HepG2 (cell line): ENCODE measurements at regions not wholly inside any gene's neighbourhood (a gene's known extent, or its start where the extent isn't known, plus 50 kb on each side); places are given as distances from the start of the nearest gene placed in this dataset.

Experiments
- CREM ChIP-seq, 2 experiments: sonication (generic) in 1 of 2; formaldehyde crosslinking in 1 of 2; IDR thresholded peaks; 2 replicates each; pipeline versions ENCODE4 v1.4.0 to v1.6.1; 2016 to 2020; ENCODE audit warnings: antibody characterized with exemption in 1 of 2, mild to moderate bottlenecking in 1 of 2, missing genetic modification reagents in 1 of 2
- CSRNP2 ChIP-seq: sonication (generic); formaldehyde crosslinking; conservative IDR thresholded peaks from 2 replicates; pipeline ENCODE4 v1.8.0; 2022; ENCODE audit warnings: low read depth, missing genetic modification reagents
- FOXO1 ChIP-seq: sonication (generic); formaldehyde crosslinking; IDR thresholded peaks from 2 replicates; pipeline ENCODE4 v1.4.0; 2020; ENCODE audit warnings: missing genetic modification reagents
- FOXP4 ChIP-seq: sonication (generic); formaldehyde crosslinking; IDR thresholded peaks from 2 replicates; pipeline ENCODE4 v1.4.0; 2020; ENCODE audit warnings: missing genetic modification reagents
- NONO ChIP-seq, 2 experiments: fragments of 450-650 bp in 1 of 2; sonication (generic) in 1 of 2; formaldehyde crosslinking in 1 of 2; IDR thresholded peaks in 1 of 2; conservative IDR thresholded peaks in 1 of 2; 2 replicates each; pipeline versions ENCODE4 v1.6.1 to v1.8.0; 2017 to 2022; ENCODE audit warnings: mild to moderate bottlenecking in 1 of 2, missing genetic modification reagents in 1 of 2, moderate library complexity in 1 of 2
- NR2F2 ChIP-seq: IDR thresholded peaks from 2 replicates; pipeline ENCODE4 v1.6.1; 2012; ENCODE audit warnings: low read depth, inconsistent platforms, borderline replicate concordance
- PAXIP1 ChIP-seq: sonication (generic); formaldehyde crosslinking; conservative IDR thresholded peaks from 2 replicates; pipeline ENCODE4 v1.4.0; 2020; ENCODE audit warnings: mild to moderate bottlenecking, missing genetic modification reagents, moderate library complexity
- PPARG ChIP-seq: conservative IDR thresholded peaks from 2 replicates; pipeline ENCODE4 v1.6.1; 2016; ENCODE audit warnings: missing biosample characterization, missing genetic modification reagents
- RNF219 ChIP-seq: sonication (generic); formaldehyde crosslinking; IDR thresholded peaks from 2 replicates; pipeline ENCODE4 v1.5.0; 2020; ENCODE audit warnings: mild to moderate bottlenecking, missing genetic modification reagents
- SIX4 ChIP-seq: sonication (generic); formaldehyde crosslinking; IDR thresholded peaks from 2 replicates; pipeline ENCODE4 v1.4.0; 2020; ENCODE audit warnings: missing genetic modification reagents
- SUZ12 ChIP-seq: fragments of 150-350 bp; IDR thresholded peaks from 2 replicates; pipeline ENCODE4 v1.6.1; 2014; ENCODE audit warnings: low read depth, low read length
- TGIF2 ChIP-seq: IDR thresholded peaks from 2 replicates; pipeline ENCODE4 v1.6.1; 2016; ENCODE audit warnings: control low read depth, missing compliant biosample characterization
- U2AF1 ChIP-seq: fragments of 200-400 bp; formaldehyde crosslinking; optimal IDR thresholded peaks from 2 replicates; pipeline ENCODE3; 2017; ENCODE audit warnings: mild to moderate bottlenecking, low read depth, low read length
- ZNF331 ChIP-seq: sonication (generic); formaldehyde crosslinking; IDR thresholded peaks from 2 replicates; pipeline ENCODE4 v1.4.0; 2020; ENCODE audit warnings: missing genetic modification reagents
- TF ChIP-seq, protein P1 (sequence below): sonication (generic); formaldehyde crosslinking; IDR thresholded peaks from 2 replicates; pipeline ENCODE4 v1.8.0; 2022; ENCODE audit warnings: mild to moderate bottlenecking, missing genetic modification reagents; ENCODE audit not compliant: insufficient replicate concordance

DNA sequence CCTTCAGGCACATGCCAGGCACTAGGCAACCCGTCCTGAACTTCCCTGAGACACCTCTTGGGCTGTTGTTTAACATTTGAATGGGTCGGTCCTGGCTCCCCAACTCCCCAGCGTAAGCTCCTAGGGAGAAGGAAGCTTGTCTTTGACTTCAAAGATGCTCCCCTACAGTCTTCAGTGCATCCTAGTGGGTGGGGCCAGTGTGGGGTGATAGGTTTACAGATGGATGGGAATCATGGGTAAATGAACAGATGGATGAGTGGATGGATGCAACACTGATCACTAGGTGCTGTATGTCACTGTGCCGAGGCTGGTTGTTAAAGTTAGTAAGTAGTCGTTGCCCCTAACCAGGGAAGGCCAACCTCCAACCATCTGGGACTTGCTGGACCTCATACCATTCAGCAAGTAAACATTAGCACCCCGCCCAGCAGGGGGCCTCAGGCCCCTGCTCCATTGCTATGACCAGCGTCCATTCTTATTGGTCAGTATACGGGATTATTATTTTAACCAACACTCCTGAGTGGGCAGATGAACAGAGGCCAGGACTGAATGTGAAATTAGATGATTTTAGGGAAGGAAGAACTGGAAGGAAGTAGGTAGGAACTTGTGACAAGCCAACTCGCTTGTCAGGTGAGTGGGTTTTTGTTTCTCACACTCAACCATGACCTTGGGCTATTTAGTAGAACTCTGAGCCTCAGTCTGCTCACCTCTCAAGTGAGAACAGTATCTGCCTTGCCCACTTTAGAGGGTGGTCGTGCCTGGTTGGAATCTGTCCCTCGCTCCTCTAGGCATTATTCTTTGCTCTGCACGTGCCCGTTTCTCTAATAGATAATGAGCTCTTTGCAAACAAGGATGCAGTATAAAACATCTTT lies 82.9 kb upstream of the FOXP4 start (continued):
- TF ChIP-seq NONO (IDR thresholded peaks at IDR 0.05), result no peak
- TF ChIP-seq NONO (CRISPR knock-in tag; conservative IDR thresholded peaks at IDR 0.05), result peak; percentile 59
- TF ChIP-seq FOXP4, result 0 out of 2 replicates have a peak, but pooled peaks have one; percentile 25
- TF ChIP-seq SIX4, result 0 out of 2 replicates have a peak, but pooled peaks have one; percentile 20
- TF ChIP-seq, protein P1, sequence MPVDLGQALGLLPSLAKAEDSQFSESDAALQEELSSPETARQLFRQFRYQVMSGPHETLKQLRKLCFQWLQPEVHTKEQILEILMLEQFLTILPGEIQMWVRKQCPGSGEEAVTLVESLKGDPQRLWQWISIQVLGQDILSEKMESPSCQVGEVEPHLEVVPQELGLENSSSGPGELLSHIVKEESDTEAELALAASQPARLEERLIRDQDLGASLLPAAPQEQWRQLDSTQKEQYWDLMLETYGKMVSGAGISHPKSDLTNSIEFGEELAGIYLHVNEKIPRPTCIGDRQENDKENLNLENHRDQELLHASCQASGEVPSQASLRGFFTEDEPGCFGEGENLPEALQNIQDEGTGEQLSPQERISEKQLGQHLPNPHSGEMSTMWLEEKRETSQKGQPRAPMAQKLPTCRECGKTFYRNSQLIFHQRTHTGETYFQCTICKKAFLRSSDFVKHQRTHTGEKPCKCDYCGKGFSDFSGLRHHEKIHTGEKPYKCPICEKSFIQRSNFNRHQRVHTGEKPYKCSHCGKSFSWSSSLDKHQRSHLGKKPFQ (CRISPR knock-in tag), result no peak
- no peak for TF ChIP-seq PPARG (CRISPR knock-in tag)
- TF ChIP-seq PAXIP1 (CRISPR knock-in tag), result peak; percentile 23; the same call in 1 of the 2 replicates
- TF ChIP-seq CSRNP2 (CRISPR knock-in tag), result no peak
- peak; percentile 85 for TF ChIP-seq U2AF1
- no peak for TF ChIP-seq NR2F2
- TF ChIP-seq TGIF2, result no peak
- peak; percentile 12; the same call in 1 of the 2 replicates for TF ChIP-seq FOXO1 (CRISPR knock-in tag)
- peak; percentile 33; the same call in 1 of the 2 replicates for TF ChIP-seq ZNF331 (CRISPR knock-in tag)
- TF ChIP-seq RNF219 (CRISPR knock-in tag), result no peak
- no peak for TF ChIP-seq CREM (IDR thresholded peaks at IDR 0.05)
- TF ChIP-seq CREM (CRISPR knock-in tag; IDR thresholded peaks at IDR 0.05), result no peak
- no peak for TF ChIP-seq SUZ12
